Stimulated activated CD4-positive, alpha-beta T cell treated with anti-CD3 and anti-CD28 coated beads, Interleukin-1b, Interleukin-23, amount 100 ng/mL, for 48 hours (primary cell): ENCODE measurements at regions not wholly inside any gene's neighbourhood (a gene's known extent, or its start where the extent isn't known, plus 50 kb on each side); places are given as distances from the start of the nearest gene placed in this dataset.

Experiments
- DNase-seq: peaks from one replicate; pipeline ENCODE4 v3.0.0-alpha.2; 2020

DNA sequence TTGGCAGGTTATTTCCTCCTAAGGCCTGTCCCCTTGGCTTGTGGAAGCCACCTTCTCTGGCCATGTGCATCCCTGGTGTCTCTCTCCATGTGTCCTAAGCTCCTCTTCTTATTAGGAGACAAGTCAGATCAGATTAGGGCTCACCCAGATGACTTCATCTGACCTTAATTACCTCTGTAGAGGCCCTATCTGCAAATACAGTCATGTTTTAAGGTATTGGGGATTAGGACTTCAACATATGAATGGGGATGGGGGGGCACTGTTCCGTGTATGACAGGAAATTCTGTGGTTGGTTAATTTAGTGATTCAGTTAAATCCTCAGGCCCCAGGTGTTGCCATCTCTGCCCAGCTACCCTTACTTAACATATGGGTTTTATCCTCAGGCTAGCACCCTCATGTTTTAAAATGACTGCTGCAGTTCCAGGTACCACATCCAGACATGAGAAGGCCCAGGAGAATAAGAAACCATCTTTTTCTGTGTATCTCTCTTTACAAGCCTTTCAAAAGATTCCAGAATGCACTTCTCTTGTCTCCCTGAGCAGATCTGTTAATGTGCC is 51.9 kb upstream of the RAI14 start:
- DNase-seq = no peak

DNA sequence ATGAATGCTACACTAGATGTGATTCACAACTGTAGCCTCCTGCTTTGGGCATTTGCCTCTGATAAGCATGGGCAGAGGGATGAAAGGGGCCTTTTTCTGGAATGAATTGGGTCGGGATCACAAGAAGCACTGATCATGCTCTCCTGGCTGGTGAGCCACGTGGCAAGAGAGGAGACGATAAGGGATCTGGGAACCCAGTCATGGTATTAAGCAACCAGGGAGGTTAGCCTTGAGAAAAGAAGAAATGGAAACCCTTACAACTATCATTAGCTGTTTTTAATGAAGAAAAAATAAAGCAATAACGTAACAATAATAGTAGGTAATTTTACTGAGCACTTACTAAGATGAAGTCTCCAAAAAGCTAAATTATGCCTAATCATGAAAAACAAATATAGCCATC is 50.0 kb upstream of the RAI14 start:
- no peak for DNase-seq
